ENCODE measurements at regions not wholly inside any gene's neighbourhood (a gene's known extent, or its start where the extent isn't known, plus 50 kb on each side); places are given as distances from the start of the nearest gene placed in this dataset.

DNA sequence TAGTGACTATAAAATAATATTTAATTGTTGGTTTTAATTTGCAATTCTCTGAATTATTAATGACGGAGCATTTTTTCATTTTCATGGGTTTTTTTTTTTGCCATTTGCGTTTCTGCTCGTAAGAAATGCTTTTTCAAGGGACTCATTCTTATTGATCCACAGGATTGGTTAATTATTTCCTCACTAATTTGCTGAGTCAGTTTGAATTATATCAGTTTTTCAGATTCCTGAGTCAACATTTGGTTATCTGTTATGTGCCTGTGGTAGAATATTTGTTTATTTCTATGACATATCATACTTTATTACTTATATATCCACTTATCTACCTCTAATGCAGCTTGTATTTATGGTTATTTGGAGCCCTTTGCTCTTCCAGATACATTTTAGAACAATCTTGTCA, 257.0 kb upstream of the BTBD3 start:
- no peak for TF ChIP-seq FOXP2 (optimal IDR thresholded peaks at IDR 0.05; ENCODE audit: borderline replicate concordance, extremely low read depth, extremely low read length, insufficient read depth)
- TF ChIP-seq POLR2AphosphoS5 (IDR thresholded peaks at IDR 0.05; ENCODE audit: low read depth, low read length), result no peak
- TF ChIP-seq, protein P1, sequence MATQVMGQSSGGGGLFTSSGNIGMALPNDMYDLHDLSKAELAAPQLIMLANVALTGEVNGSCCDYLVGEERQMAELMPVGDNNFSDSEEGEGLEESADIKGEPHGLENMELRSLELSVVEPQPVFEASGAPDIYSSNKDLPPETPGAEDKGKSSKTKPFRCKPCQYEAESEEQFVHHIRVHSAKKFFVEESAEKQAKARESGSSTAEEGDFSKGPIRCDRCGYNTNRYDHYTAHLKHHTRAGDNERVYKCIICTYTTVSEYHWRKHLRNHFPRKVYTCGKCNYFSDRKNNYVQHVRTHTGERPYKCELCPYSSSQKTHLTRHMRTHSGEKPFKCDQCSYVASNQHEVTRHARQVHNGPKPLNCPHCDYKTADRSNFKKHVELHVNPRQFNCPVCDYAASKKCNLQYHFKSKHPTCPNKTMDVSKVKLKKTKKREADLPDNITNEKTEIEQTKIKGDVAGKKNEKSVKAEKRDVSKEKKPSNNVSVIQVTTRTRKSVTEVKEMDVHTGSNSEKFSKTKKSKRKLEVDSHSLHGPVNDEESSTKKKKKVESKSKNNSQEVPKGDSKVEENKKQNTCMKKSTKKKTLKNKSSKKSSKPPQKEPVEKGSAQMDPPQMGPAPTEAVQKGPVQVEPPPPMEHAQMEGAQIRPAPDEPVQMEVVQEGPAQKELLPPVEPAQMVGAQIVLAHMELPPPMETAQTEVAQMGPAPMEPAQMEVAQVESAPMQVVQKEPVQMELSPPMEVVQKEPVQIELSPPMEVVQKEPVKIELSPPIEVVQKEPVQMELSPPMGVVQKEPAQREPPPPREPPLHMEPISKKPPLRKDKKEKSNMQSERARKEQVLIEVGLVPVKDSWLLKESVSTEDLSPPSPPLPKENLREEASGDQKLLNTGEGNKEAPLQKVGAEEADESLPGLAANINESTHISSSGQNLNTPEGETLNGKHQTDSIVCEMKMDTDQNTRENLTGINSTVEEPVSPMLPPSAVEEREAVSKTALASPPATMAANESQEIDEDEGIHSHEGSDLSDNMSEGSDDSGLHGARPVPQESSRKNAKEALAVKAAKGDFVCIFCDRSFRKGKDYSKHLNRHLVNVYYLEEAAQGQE (IDR thresholded peaks at IDR 0.05; ENCODE audit: insufficient read depth in 1 of 2, low read depth in 2 of 2, low read length in 2 of 2), result no peak
- no peak for TF ChIP-seq TAF1 (IDR thresholded peaks at IDR 0.05; ENCODE audit: borderline replicate concordance, insufficient read depth, low read length)
- no peak for TF ChIP-seq SIN3A (IDR thresholded peaks at IDR 0.05; ENCODE audit: borderline replicate concordance, insufficient read depth, low read length)

DNA sequence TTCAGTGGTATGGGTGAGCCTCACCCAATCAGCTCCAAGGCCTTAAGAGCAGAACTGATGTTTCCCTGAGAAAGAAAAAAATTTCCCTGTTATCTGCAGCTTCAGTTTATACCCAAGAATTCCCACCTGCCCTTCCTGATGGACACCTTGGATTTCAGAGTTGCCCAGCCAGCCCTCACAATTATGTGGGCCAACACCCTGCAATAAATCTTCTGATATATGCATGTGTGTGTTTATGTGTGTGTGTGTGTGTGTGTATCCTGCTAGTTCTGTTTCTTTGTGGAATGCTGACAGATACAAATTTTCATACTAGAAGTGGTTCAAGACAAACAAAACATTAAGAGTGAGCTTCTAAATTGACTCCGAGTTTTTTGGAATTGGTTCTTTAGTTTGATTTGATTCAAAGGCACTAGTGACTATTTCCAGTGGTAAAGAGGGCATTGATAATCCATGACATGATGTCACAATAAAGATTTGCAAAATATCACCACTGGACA, 246.6 kb upstream of the BTBD3 start:
- TF ChIP-seq SIN3A (IDR thresholded peaks at IDR 0.05; ENCODE audit: borderline replicate concordance, insufficient read depth, low read length) (no peak), TAF1 (IDR thresholded peaks at IDR 0.05; ENCODE audit: borderline replicate concordance, insufficient read depth, low read length) (no peak), FOXP2 (optimal IDR thresholded peaks at IDR 0.05; ENCODE audit: borderline replicate concordance, extremely low read depth, extremely low read length, insufficient read depth) (no peak), POLR2AphosphoS5 (IDR thresholded peaks at IDR 0.05; ENCODE audit: low read depth, low read length) (no peak)
- TF ChIP-seq, protein P1 (IDR thresholded peaks at IDR 0.05; ENCODE audit: insufficient read depth in 1 of 2, low read depth in 2 of 2, low read length in 2 of 2), result no peak

DNA sequence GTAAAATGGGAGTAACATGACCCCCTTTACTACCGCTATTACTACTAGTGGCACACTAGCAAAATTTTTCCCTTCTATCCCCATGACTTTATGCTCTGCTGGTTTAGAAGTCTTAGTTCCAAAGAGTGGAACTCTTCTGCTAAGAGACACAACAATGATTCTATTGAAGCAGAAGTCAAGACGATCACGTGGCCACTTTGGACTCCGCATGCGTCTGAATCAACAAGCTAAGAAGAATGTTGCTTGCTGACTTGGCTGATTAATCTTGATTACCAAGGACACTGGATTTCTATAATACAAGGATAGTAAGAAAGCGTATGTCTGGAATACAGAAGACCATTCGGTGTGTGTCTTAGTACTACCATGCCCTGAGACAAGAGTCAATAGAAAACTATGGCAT, 244.7 kb upstream of the BTBD3 start:
- TF ChIP-seq TAF1 (IDR thresholded peaks at IDR 0.05; ENCODE audit: borderline replicate concordance, insufficient read depth, low read length) (no peak), POLR2AphosphoS5 (IDR thresholded peaks at IDR 0.05; ENCODE audit: low read depth, low read length) (no peak), SIN3A (IDR thresholded peaks at IDR 0.05; ENCODE audit: borderline replicate concordance, insufficient read depth, low read length) (no peak), FOXP2 (optimal IDR thresholded peaks at IDR 0.05; ENCODE audit: borderline replicate concordance, extremely low read depth, extremely low read length, insufficient read depth) (no peak)
- TF ChIP-seq, protein P1 (IDR thresholded peaks at IDR 0.05; ENCODE audit: insufficient read depth in 1 of 2, low read depth in 2 of 2, low read length in 2 of 2), result no peak

DNA sequence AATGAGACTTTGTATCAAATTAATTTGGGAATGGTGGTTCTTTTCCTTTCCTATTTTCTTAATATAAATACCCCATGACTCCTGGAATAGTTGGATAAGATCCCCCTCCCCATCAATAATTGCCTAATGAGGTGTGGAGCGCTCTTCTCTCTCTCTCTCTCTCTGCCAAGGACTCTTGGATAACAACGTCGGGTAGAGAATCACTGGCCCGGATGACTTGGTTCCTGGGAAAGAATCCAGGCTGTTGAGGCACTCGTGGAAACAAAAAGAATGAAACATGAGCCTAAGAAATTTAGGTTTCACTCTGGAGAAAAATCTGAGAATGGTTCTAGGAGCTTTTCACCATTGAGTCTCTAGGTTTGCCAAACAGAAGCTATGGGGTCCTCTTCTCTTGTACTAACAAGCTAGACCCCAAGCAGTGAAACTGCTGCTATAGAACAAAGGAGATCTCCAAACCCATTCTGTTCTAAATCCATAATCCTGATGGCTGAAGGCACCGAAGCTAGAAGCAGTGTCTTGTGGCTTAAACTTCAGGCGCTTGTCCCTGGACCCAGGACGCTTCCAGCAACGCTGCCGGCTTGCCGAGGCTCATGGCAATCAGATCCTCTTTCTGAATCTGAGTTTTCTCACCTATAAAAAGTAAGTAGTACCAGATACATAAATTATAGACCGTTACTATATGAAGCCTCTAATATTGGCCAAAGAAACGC, 241.6 kb upstream of the BTBD3 start:
- TF ChIP-seq, protein P1 (IDR thresholded peaks at IDR 0.05; ENCODE audit: insufficient read depth in 1 of 2, low read depth in 2 of 2, low read length in 2 of 2), result no peak
- TF ChIP-seq FOXP2 (optimal IDR thresholded peaks at IDR 0.05; ENCODE audit: borderline replicate concordance, extremely low read depth, extremely low read length, insufficient read depth) (no peak), POLR2AphosphoS5 (IDR thresholded peaks at IDR 0.05; ENCODE audit: low read depth, low read length) (no peak), SIN3A (IDR thresholded peaks at IDR 0.05; ENCODE audit: borderline replicate concordance, insufficient read depth, low read length) (no peak), TAF1 (IDR thresholded peaks at IDR 0.05; ENCODE audit: borderline replicate concordance, insufficient read depth, low read length) (no peak)
